Kidney epithelial cell (primary cell): ENCODE measurements at regions not wholly inside any gene's neighbourhood (a gene's known extent, or its start where the extent isn't known, plus 50 kb on each side); places are given as distances from the start of the nearest gene placed in this dataset.

Experiments used
- DNase-seq: peaks from one replicate; pipeline ENCODE4 v3.0.0-alpha.2; 2010; ENCODE audit warnings: low read depth
- H3K27me3 ChIP-seq: 2 replicates; pipeline ENCODE4 v1.6.0; 2011; ENCODE audit warnings: low read length; ENCODE audit not compliant: control insufficient read depth, insufficient read depth
- H3K36me3 ChIP-seq: 2 replicates; pipeline ENCODE4 v1.5.1; 2011; ENCODE audit warnings: low read length; ENCODE audit not compliant: control insufficient read depth, insufficient read depth
- H3K4me3 ChIP-seq: 2 replicates; pipeline ENCODE4 v1.5.1; 2011; ENCODE audit warnings: low read depth, mild to moderate bottlenecking, control low read depth, low read length
- TF ChIP-seq, protein P1 (sequence below): IDR thresholded peaks from 2 replicates; pipeline ENCODE4 v1.5.1; 2011; ENCODE audit warnings: mild to moderate bottlenecking, moderate library complexity, low read length, control low read depth, inconsistent platforms; ENCODE audit not compliant: insufficient read depth, poor library complexity, severe bottlenecking

DNA sequence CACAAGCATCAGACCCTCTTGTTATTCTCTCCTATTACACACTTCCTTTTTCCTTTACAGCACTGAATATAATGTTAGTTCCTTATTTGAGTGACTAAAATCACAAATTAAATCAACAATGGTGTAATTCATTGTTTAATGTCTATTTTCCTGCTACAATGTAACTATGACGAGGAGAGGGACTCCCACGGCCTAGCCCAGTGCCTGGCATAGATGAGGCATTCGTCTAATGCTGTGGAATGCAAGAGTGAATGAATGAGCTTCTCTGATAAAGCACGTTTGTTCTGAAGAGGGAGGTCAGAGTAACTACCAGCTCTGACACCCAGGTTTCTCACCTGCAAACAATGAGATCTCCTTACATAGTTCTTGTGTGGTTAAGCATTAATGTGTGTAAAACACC lies 479.4 kb downstream of the OMA1 start:
- H3K4me3 ChIP-seq: no peak overlapping the region
- H3K27me3 ChIP-seq: no peaks in the 10 kb centered on the region
- no peak for DNase-seq
- TF ChIP-seq, protein P1, sequence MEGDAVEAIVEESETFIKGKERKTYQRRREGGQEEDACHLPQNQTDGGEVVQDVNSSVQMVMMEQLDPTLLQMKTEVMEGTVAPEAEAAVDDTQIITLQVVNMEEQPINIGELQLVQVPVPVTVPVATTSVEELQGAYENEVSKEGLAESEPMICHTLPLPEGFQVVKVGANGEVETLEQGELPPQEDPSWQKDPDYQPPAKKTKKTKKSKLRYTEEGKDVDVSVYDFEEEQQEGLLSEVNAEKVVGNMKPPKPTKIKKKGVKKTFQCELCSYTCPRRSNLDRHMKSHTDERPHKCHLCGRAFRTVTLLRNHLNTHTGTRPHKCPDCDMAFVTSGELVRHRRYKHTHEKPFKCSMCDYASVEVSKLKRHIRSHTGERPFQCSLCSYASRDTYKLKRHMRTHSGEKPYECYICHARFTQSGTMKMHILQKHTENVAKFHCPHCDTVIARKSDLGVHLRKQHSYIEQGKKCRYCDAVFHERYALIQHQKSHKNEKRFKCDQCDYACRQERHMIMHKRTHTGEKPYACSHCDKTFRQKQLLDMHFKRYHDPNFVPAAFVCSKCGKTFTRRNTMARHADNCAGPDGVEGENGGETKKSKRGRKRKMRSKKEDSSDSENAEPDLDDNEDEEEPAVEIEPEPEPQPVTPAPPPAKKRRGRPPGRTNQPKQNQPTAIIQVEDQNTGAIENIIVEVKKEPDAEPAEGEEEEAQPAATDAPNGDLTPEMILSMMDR: no peak
- no peaks in the 10 kb centered on the region for H3K36me3 ChIP-seq

- Histone ChIP-seq H3K36me3 (no peaks in the 10 kb centered on the region), H3K4me3 (no peak overlapping the region), H3K27me3 (no peaks in the 10 kb centered on the region)
- TF ChIP-seq, protein P1: no peak
- DNase-seq: no peak
These were observed 481.0 kb downstream of the OMA1 start for GRCh38 chr1:58065520-58065919.

- no peak for DNase-seq
- no peaks in the 10 kb centered on the region for H3K27me3 ChIP-seq
- no peaks in the 10 kb centered on the region for H3K36me3 ChIP-seq
- no peak overlapping the region for H3K4me3 ChIP-seq
- TF ChIP-seq, protein P1: no peak
These were observed 482.4 kb downstream of the OMA1 start for GRCh38 chr1:58064166-58064565.

DNA sequence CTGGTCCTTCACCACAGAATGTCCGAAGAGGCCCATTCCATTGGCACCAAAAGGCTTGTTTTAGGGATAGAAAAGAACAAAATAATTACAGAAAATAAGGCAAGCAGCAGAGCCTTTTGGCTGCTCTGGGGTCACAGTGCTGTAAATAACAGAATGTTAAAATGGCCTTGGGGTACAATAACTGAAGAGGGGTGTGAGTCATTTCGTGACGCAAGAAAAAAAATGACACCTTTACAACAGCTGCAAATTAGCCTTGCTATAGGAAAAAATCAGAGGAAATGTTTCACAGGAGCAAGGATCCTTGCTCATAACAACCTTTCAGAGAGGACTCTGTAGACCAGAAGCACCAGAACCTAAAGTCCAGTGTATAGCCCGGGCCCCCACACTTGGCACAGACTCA lies 483.4 kb downstream of the OMA1 start:
- Histone ChIP-seq H3K36me3 (no peaks in the 10 kb centered on the region), H3K4me3 (no peak overlapping the region), H3K27me3 (no peaks in the 10 kb centered on the region)
- DNase-seq: no peak
- TF ChIP-seq, protein P1: no peak

- H3K36me3 ChIP-seq: no peaks in the 10 kb centered on the region
- no peaks in the 10 kb centered on the region for H3K27me3 ChIP-seq
- no peak overlapping the region for H3K4me3 ChIP-seq
- TF ChIP-seq, protein P1: no peak
- DNase-seq: peak; percentile 35
These were observed 483.9 kb downstream of the OMA1 start for GRCh38 chr1:58062635-58063034.

DNA sequence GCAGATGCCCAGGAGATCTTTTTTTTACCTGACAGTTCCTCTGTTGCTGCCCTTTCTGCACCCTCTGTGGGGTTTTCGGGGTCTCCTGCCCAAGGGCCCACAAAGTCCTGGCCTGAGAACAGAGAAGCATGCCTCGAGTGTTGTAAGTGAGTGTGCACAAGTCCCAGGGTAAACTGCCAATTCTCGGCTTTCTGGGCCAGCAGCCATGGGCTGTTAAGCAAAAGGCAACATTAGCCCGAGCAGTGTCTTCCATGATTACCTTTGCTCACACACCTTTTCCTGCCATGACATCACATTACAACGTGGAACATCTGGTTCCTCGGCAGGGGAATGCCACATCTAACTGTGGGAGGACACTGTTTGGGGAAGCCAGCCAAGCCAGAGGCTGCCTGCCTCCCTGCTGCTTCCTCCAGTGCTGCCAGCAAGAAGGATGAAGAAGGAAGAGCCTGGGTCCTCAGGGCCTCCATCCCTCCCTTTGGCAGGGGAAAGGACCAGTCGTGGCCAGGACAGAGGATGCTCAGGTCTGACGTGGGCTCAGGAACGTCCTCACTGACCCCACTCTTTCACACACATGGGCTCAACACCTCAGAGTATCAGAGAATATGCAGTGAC lies 485.9 kb downstream of the OMA1 start:
- DNase-seq: no peak
- Histone ChIP-seq H3K27me3 (no peaks in the 10 kb centered on the region), H3K4me3 (no peak overlapping the region), H3K36me3 (no peaks in the 10 kb centered on the region)
- TF ChIP-seq, protein P1: no peak
